ENCODE measurements at regions not wholly inside any gene's neighbourhood (a gene's known extent, or its start where the extent isn't known, plus 50 kb on each side); places are given as distances from the start of the nearest gene placed in this dataset.

DNA sequence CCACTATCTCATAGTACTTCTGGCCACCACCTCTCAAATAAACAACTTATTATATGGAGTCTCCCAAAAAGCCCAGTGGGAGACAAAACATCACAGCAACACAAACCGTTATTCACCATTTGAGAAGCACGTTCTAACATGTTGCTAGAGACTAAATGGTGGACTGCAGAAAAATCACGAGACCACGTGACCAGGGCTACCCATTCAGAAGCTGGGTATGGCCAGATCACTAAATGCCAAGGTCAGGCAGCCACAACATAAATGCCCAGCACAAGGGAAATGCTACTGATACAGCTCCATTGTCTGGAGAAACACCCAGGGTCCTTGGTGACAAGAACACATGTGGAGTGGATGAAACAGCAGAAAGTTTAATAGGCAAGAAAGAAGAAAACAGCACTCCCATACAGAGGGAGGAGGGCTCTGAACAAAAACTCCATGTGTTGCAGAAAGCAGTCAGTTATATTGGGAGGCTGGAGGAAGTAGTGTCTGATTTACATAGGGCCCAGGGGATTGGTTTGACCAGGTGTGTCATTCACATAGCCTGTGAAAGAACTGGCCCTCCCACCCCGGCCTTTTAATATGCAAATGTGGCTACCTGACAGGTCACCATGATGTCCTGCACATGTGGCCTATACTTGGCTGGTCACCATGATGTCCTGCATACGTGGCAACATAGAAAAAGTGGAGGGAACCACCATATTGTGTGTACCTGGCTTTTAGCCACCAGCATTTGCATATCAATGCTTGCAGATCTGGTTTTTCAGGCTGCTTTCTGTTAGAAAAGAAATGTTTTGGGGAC, 97.2 kb downstream of the TRIM36 start:
- Histone ChIP-seq H3K27ac (ENCODE audit: low read depth in 1 of 2, low read length in 2 of 2) (no peak overlapping the region), H3K9me3 (ENCODE audit: control insufficient read depth, low read length) (no peaks in the 10 kb centered on the region), H3K4me3 (ENCODE audit: low read length in 2 of 2) (no peak overlapping the region), H3K36me3 (ENCODE audit: control insufficient read depth in 1 of 2, insufficient read depth in 2 of 2, low read length in 1 of 2) (no peaks in the 10 kb centered on the region), H3K4me1 (ENCODE audit: control insufficient read depth in 1 of 2, insufficient read depth in 2 of 2, low read length in 2 of 2) (no peaks in the 10 kb centered on the region), H3K27me3 (ENCODE audit: control insufficient read depth in 1 of 2, insufficient read depth in 2 of 2, low read length in 1 of 2) (peaks cover 0 to 2% of the 10 kb centered on the region in 2 donors)
- 82 to 85% methylated on average over 6 of the region's 6 CpGs for WGBS, 2 donors
- no peak for ATAC-seq (ENCODE audit: low FRiP score)
- no peak for DNase-seq
- intact Hi-C loops (cut with DNase I): loop anchor here in 1 of 2 donors (10.0 kb wide), 1 partner anchor 1458 kb away; no protein-coding TSS in a partner anchor

- Histone ChIP-seq H3K9me3 (ENCODE audit: control insufficient read depth, low read length) (no peaks in the 10 kb centered on the region), H3K27me3 (ENCODE audit: control insufficient read depth in 1 of 2, insufficient read depth in 2 of 2, low read length in 1 of 2) (peaks cover 0 to 2% of the 10 kb centered on the region in 2 donors), H3K4me1 (ENCODE audit: control insufficient read depth in 1 of 2, insufficient read depth in 2 of 2, low read length in 2 of 2) (no peaks in the 10 kb centered on the region), H3K4me3 (ENCODE audit: low read length in 2 of 2) (no peak overlapping the region), H3K27ac (ENCODE audit: low read depth in 1 of 2, low read length in 2 of 2) (no peak overlapping the region), H3K36me3 (ENCODE audit: control insufficient read depth in 1 of 2, insufficient read depth in 2 of 2, low read length in 1 of 2) (no peaks in the 10 kb centered on the region)
- WGBS, 2 donors: 92 to 95% methylated on average over 3 of the region's 3 CpGs
- no peak for ATAC-seq (ENCODE audit: low FRiP score)
- DNase-seq: no peak
- intact Hi-C loops (cut with DNase I): loop anchor here in 1 of 2 donors (10.0 kb wide), 1 partner anchor 1456 kb away; no protein-coding TSS in a partner anchor
These were observed 99.0 kb downstream of the TRIM36 start for GRCh38 chr5:115070737-115071136.

GRCh38 chr5:115069087-115069968, 100.4 kb downstream of the TRIM36 start:
- DNase-seq: no peak
- H3K27me3 ChIP-seq (ENCODE audit: control insufficient read depth in 1 of 2, insufficient read depth in 2 of 2, low read length in 1 of 2): peaks cover 0 to 2% of the 10 kb centered on the region in 2 donors
- no peak overlapping the region for H3K27ac ChIP-seq (ENCODE audit: low read depth in 1 of 2, low read length in 2 of 2)
- H3K9me3 ChIP-seq (ENCODE audit: control insufficient read depth, low read length): no peaks in the 10 kb centered on the region
- ATAC-seq (ENCODE audit: low FRiP score): no peak
- H3K36me3 ChIP-seq (ENCODE audit: control insufficient read depth in 1 of 2, insufficient read depth in 2 of 2, low read length in 1 of 2): no peaks in the 10 kb centered on the region
- 63 to 65% methylated on average over 3 of the region's 3 CpGs for WGBS, 2 donors
- H3K4me3 ChIP-seq (ENCODE audit: low read length in 2 of 2): no peak overlapping the region
- intact Hi-C loops (cut with DNase I): loop anchor here in 1 of 2 donors (5.0 kb wide), 2 partner anchors 277 to 1452 kb away; no protein-coding TSS in a partner anchor
- no peaks in the 10 kb centered on the region for H3K4me1 ChIP-seq (ENCODE audit: control insufficient read depth in 1 of 2, insufficient read depth in 2 of 2, low read length in 2 of 2)

DNA sequence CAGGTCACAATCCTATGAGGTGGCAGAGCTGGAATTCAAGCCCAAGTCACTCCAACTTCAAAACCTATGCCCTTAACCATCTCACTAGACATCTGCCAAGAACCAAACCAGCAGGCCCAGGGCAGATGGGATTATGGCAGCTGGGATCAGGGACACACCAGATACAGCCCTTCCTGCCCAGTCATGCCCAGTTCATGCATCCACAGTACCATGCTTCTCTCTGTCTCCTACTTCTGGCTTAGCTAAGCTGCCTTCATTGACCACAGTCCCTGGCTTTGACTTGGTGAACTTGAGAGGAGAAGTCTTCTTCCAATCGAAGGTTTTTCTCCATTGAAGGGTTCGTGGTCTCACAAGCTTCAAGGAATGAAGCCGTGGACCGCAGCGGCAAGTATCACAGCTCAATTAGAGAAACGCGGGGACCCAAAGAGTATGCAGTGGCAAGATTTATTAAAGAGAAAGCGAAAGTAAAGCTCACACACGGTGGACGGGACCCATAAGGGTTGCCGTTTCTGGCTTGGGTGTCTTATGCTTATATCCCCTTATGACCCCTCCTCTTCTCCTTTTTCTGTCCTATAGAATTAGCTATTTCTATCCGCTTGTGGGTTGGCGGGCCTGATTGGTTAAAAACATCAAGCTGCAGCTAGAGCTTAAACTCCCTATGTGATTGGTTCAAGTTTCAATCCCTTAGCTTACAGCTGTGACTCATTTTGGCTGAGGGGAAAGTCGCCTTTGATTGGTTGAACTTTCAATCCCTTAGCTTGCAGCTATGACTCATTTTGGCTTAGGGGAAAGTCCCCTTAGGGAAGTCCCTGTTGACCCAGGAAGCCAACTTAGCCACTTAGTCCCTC, 101.2 kb downstream of the TRIM36 start:
- Histone ChIP-seq H3K27me3 (ENCODE audit: control insufficient read depth in 1 of 2, insufficient read depth in 2 of 2, low read length in 1 of 2) (peaks cover 0 to 2% of the 10 kb centered on the region in 2 donors), H3K36me3 (ENCODE audit: control insufficient read depth in 1 of 2, insufficient read depth in 2 of 2, low read length in 1 of 2) (no peaks in the 10 kb centered on the region), H3K4me1 (ENCODE audit: control insufficient read depth in 1 of 2, insufficient read depth in 2 of 2, low read length in 2 of 2) (peaks cover 0 to 3% of the 10 kb centered on the region in 2 donors), H3K9me3 (ENCODE audit: control insufficient read depth, low read length) (no peaks in the 10 kb centered on the region), H3K4me3 (ENCODE audit: low read length in 2 of 2) (no peak overlapping the region), H3K27ac (ENCODE audit: low read depth in 1 of 2, low read length in 2 of 2) (no peak overlapping the region)
- DNase-seq (no peak), ATAC-seq (ENCODE audit: low FRiP score) (no peak)
- intact Hi-C loops (cut with DNase I): loop anchor here in 1 of 2 donors (5.0 kb wide), 2 partner anchors 276 to 1451 kb away; no protein-coding TSS in a partner anchor
- 95 to 97% methylated on average over 14 of the region's 14 CpGs for WGBS, 2 donors

- peak; percentile 44 for ATAC-seq (ENCODE audit: low FRiP score)
- intact Hi-C loops (cut with DNase I): no loop called here
These were observed 105.3 kb downstream of the TRIM36 start for GRCh38 chr5:115064380-115064779.

GRCh38 chr5:115054387-115054951, 115.2 kb downstream of the TRIM36 start:
- no peak for DNase-seq

More at GRCh38 chr5:115064380-115064779, 105.3 kb downstream of the TRIM36 start:
- H3K27ac ChIP-seq (ENCODE audit: low read depth in 1 of 2, low read length in 2 of 2): no peak overlapping the region
- H3K4me1 ChIP-seq (ENCODE audit: control insufficient read depth in 1 of 2, insufficient read depth in 2 of 2, low read length in 2 of 2): peaks cover 0 to 3% of the 10 kb centered on the region in 2 donors
- no peaks in the 10 kb centered on the region for H3K36me3 ChIP-seq (ENCODE audit: control insufficient read depth in 1 of 2, insufficient read depth in 2 of 2, low read length in 1 of 2)
- H3K27me3 ChIP-seq (ENCODE audit: control insufficient read depth in 1 of 2, insufficient read depth in 2 of 2, low read length in 1 of 2): peaks cover 0 to 2% of the 10 kb centered on the region in 2 donors
- H3K4me3 ChIP-seq (ENCODE audit: low read length in 2 of 2): no peak overlapping the region
- no peaks in the 10 kb centered on the region for H3K9me3 ChIP-seq (ENCODE audit: control insufficient read depth, low read length)
- WGBS, 2 donors: 4 to 5% methylated on average over 2 of the region's 2 CpGs
- no peak for DNase-seq

DNA sequence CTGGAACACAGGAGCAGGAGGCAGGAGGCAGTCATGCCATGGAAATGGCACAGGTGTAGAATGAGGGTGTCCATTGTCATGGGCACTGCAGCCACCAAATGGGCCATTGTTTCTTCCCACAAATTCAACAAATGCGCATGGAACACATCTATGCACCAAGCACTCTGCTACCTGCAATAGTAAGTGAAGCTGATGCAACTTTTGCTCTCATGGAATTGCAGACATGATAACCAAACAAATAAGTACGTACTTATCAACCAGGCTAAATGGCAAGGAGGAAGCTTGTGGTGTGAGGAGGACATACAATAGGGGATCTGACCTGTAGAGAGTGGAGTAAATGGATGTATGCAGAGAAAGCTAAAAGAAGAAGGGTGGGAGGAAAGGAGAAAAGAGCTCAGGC, 116.8 kb downstream of the TRIM36 start:
- WGBS, 2 donors: 97 to 98% methylated on average over 2 of the region's 2 CpGs
- no peaks in the 10 kb centered on the region for H3K27me3 ChIP-seq (ENCODE audit: control insufficient read depth in 1 of 2, insufficient read depth in 2 of 2, low read length in 1 of 2)
- H3K4me3 ChIP-seq (ENCODE audit: low read length in 2 of 2): no peak overlapping the region
- H3K9me3 ChIP-seq (ENCODE audit: control insufficient read depth, low read length): no peaks in the 10 kb centered on the region
- no peaks in the 10 kb centered on the region for H3K36me3 ChIP-seq (ENCODE audit: control insufficient read depth in 1 of 2, insufficient read depth in 2 of 2, low read length in 1 of 2)
- H3K4me1 ChIP-seq (ENCODE audit: control insufficient read depth in 1 of 2, insufficient read depth in 2 of 2, low read length in 2 of 2): no peaks in the 10 kb centered on the region
- ATAC-seq (ENCODE audit: low FRiP score): no peak
- intact Hi-C loops (cut with DNase I): no loop called here
- no peak overlapping the region for H3K27ac ChIP-seq (ENCODE audit: low read depth in 1 of 2, low read length in 2 of 2)
- DNase-seq: no peak

More at GRCh38 chr5:115054387-115054951, 115.2 kb downstream of the TRIM36 start:
- no peaks in the 10 kb centered on the region for H3K27me3 ChIP-seq (ENCODE audit: control insufficient read depth in 1 of 2, insufficient read depth in 2 of 2, low read length in 1 of 2)
- H3K9me3 ChIP-seq (ENCODE audit: control insufficient read depth, low read length): no peaks in the 10 kb centered on the region
- no peak overlapping the region for H3K4me3 ChIP-seq (ENCODE audit: low read length in 2 of 2)
- no peaks in the 10 kb centered on the region for H3K36me3 ChIP-seq (ENCODE audit: control insufficient read depth in 1 of 2, insufficient read depth in 2 of 2, low read length in 1 of 2)
- no peaks in the 10 kb centered on the region for H3K4me1 ChIP-seq (ENCODE audit: control insufficient read depth in 1 of 2, insufficient read depth in 2 of 2, low read length in 2 of 2)
- WGBS, 2 donors: 80 to 98% methylated on average over 1 of the region's 1 CpG
- intact Hi-C loops (cut with DNase I): no loop called here
- ATAC-seq (ENCODE audit: low FRiP score): no peak
- no peak overlapping the region for H3K27ac ChIP-seq (ENCODE audit: low read depth in 1 of 2, low read length in 2 of 2)

DNA sequence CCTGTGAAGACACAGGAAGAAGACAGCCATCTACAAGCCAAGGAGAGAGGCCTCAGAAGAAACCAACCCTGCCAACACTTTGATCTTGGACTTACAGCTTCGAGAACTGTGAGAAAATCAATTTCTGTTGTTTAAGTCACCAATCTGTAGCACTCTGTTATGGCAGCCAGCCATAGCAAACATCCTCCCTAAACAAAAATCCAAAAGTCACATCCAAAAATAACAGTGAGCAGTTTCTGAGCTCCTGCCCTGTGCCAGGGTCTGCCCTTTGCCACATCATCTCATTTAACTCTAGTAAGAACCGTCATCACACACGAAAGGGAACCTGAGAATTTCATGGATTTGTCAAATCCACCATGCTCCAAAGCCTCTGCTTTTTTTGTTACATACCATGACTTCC, 118.8 kb downstream of the TRIM36 start:
- Histone ChIP-seq H3K27ac (ENCODE audit: low read depth in 1 of 2, low read length in 2 of 2) (no peak overlapping the region), H3K4me1 (ENCODE audit: control insufficient read depth in 1 of 2, insufficient read depth in 2 of 2, low read length in 2 of 2) (no peaks in the 10 kb centered on the region), H3K4me3 (ENCODE audit: low read length in 2 of 2) (no peak overlapping the region), H3K9me3 (ENCODE audit: control insufficient read depth, low read length) (no peaks in the 10 kb centered on the region), H3K27me3 (ENCODE audit: control insufficient read depth in 1 of 2, insufficient read depth in 2 of 2, low read length in 1 of 2) (no peaks in the 10 kb centered on the region), H3K36me3 (ENCODE audit: control insufficient read depth in 1 of 2, insufficient read depth in 2 of 2, low read length in 1 of 2) (no peaks in the 10 kb centered on the region)
- no peak for ATAC-seq (ENCODE audit: low FRiP score)
- 2 to 9% methylated on average over 3 of the region's 3 CpGs for WGBS, 2 donors
- intact Hi-C loops (cut with DNase I): no loop called here
- no peak for DNase-seq

Measured in aorta (tissue), 5 donors.